Glutamatergic neuron (in vitro differentiated cells): ENCODE measurements at regions not wholly inside any gene's neighbourhood (a gene's known extent, or its start where the extent isn't known, plus 50 kb on each side); places are given as distances from the start of the nearest gene placed in this dataset.

ENCODE experiments used
- DNase-seq: peaks from one replicate; pipeline ENCODE4 v3.0.0; 2022
- H3K27ac Mint-ChIP-seq: one replicate; pipeline ENCODE4 v1.8.0; 2020; ENCODE audit warnings: mild to moderate bottlenecking, mixed read lengths, inconsistent platforms; ENCODE audit not compliant: unreplicated experiment
- H3K27me3 Mint-ChIP-seq: one replicate; pipeline ENCODE4 v1.8.0; 2020; ENCODE audit warnings: mild to moderate bottlenecking, moderate library complexity, mixed read lengths, inconsistent platforms; ENCODE audit not compliant: unreplicated experiment
- H3K36me3 Mint-ChIP-seq: one replicate; pipeline ENCODE4 v1.8.0; 2020; ENCODE audit warnings: mild to moderate bottlenecking, mixed read lengths, inconsistent platforms; ENCODE audit not compliant: unreplicated experiment
- H3K4me1 Mint-ChIP-seq: one replicate; pipeline ENCODE4 v1.8.0; 2020; ENCODE audit warnings: mild to moderate bottlenecking, low read depth, mixed read lengths, inconsistent platforms; ENCODE audit not compliant: unreplicated experiment
- H3K4me3 Mint-ChIP-seq: one replicate; pipeline ENCODE4 v1.8.0; 2020; ENCODE audit warnings: mild to moderate bottlenecking, mixed read lengths, inconsistent platforms; ENCODE audit not compliant: unreplicated experiment
- H3K9me3 Mint-ChIP-seq: one replicate; pipeline ENCODE4 v1.8.0; 2020; ENCODE audit warnings: mild to moderate bottlenecking, moderate library complexity, mixed read lengths, inconsistent platforms; ENCODE audit not compliant: unreplicated experiment
- TF ChIP-seq, protein P1 (sequence below): fragments of 200-600 bp; sonication (generic); IDR thresholded peaks from one replicate; pipeline ENCODE4 v1.5.0; 2021; ENCODE audit not compliant: partially characterized antibody, unreplicated experiment

DNA sequence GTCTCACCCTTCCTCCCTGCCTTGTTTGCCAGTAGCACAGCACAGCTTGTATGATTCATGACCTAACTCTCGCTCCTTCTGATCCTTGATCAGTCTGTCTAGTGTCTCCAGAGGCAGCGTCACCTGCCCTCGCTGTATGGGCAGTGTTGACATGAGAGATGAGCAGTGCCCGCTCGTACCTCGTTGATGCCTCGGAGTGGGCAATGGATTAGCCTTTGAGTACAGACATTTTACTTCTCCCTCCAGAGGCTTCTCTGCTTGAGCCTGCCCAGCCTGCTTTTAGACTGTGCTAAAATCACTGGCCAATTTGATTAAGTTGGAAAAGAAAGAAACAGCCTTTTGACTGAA is 569.0 kb downstream of the NTRK3 start:
- Mint-ChIP-seq H3K4me3 (no peak overlapping the region), H3K9me3 (peaks cover 1% of the 10 kb centered on the region), H3K36me3 (no peaks in the 10 kb centered on the region), H3K27me3 (no peaks in the 10 kb centered on the region), H3K4me1 (peaks cover 8% of the 10 kb centered on the region), H3K27ac (no peak overlapping the region)
- TF ChIP-seq, protein P1, sequence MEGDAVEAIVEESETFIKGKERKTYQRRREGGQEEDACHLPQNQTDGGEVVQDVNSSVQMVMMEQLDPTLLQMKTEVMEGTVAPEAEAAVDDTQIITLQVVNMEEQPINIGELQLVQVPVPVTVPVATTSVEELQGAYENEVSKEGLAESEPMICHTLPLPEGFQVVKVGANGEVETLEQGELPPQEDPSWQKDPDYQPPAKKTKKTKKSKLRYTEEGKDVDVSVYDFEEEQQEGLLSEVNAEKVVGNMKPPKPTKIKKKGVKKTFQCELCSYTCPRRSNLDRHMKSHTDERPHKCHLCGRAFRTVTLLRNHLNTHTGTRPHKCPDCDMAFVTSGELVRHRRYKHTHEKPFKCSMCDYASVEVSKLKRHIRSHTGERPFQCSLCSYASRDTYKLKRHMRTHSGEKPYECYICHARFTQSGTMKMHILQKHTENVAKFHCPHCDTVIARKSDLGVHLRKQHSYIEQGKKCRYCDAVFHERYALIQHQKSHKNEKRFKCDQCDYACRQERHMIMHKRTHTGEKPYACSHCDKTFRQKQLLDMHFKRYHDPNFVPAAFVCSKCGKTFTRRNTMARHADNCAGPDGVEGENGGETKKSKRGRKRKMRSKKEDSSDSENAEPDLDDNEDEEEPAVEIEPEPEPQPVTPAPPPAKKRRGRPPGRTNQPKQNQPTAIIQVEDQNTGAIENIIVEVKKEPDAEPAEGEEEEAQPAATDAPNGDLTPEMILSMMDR = no peak
- DNase-seq = no peak

GRCh38 chr15:87686841-87687522 is 569.6 kb downstream of the NTRK3 start:
- Mint-ChIP-seq H3K36me3 (no peaks in the 10 kb centered on the region), H3K4me1 (peaks cover 8% of the 10 kb centered on the region), H3K4me3 (no peak overlapping the region), H3K27me3 (no peaks in the 10 kb centered on the region), H3K9me3 (peaks cover 1% of the 10 kb centered on the region), H3K27ac (no peak overlapping the region)
- TF ChIP-seq, protein P1 = no peak
- DNase-seq = no peak

DNA sequence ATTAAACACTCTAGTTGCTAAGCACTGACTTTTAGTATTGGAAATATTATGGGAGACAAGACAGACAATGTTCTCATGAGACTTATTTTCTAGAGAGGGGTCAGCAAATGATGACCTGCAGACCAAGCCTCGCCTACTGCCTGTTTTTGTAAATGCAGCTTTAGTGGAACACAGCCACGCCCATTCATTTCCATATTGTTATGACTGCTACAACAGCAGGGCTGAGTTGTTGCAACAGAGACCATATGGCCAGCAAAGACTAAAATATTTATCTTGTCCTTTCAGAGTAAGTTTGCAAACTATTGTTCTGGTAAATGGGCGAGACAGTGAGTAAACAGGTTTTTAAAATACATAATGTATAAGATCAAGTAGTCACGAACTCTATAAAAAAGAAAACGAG is 570.2 kb downstream of the NTRK3 start:
- Mint-ChIP-seq H3K9me3 (peaks cover 1% of the 10 kb centered on the region), H3K27ac (no peak overlapping the region), H3K27me3 (no peaks in the 10 kb centered on the region), H3K4me1 (peaks cover 8% of the 10 kb centered on the region), H3K36me3 (no peaks in the 10 kb centered on the region), H3K4me3 (no peak overlapping the region)
- no peak for DNase-seq
- TF ChIP-seq, protein P1 = peak; percentile 5

DNA sequence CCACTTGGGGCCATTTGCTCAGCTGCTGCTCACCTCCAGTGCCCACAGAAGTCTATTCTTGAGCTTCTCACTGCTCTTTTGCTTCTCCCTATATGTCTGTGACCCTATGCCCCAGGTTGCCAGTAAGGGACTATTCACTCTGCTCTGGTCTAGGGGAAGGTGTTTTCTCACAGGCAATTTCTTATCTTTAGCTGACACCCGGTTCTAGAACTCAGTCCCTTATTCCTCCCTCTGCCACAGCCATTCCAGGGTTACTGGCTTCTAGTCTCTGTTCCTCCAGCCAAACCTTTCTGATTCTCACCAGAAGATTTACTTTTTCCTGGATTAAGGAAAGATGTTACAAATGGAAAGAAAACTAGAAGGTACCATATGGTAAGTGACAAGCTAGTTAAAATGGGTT is 574.0 kb downstream of the NTRK3 start:
- H3K4me3 Mint-ChIP-seq = no peak overlapping the region
- H3K36me3 Mint-ChIP-seq = peaks cover 3% of the 10 kb centered on the region
- TF ChIP-seq, protein P1 = no peak
- H3K27me3 Mint-ChIP-seq = no peaks in the 10 kb centered on the region
- peaks cover 6% of the 10 kb centered on the region for H3K4me1 Mint-ChIP-seq
- no peak overlapping the region for H3K27ac Mint-ChIP-seq
- H3K9me3 Mint-ChIP-seq = peaks cover 4% of the 10 kb centered on the region
- DNase-seq = no peak

GRCh38 chr15:87681104-87681503 is 575.4 kb downstream of the NTRK3 start:
- Mint-ChIP-seq H3K27me3 (no peaks in the 10 kb centered on the region), H3K36me3 (peaks cover 16% of the 10 kb centered on the region), H3K4me3 (no peak overlapping the region), H3K4me1 (no peaks in the 10 kb centered on the region), H3K27ac (no peak overlapping the region), H3K9me3 (peaks cover 6% of the 10 kb centered on the region)
- TF ChIP-seq, protein P1 = no peak
- DNase-seq = no peak
